ENCODE measurements at regions not wholly inside any gene's neighbourhood (a gene's known extent, or its start where the extent isn't known, plus 50 kb on each side); places are given as distances from the start of the nearest gene placed in this dataset.

DNA sequence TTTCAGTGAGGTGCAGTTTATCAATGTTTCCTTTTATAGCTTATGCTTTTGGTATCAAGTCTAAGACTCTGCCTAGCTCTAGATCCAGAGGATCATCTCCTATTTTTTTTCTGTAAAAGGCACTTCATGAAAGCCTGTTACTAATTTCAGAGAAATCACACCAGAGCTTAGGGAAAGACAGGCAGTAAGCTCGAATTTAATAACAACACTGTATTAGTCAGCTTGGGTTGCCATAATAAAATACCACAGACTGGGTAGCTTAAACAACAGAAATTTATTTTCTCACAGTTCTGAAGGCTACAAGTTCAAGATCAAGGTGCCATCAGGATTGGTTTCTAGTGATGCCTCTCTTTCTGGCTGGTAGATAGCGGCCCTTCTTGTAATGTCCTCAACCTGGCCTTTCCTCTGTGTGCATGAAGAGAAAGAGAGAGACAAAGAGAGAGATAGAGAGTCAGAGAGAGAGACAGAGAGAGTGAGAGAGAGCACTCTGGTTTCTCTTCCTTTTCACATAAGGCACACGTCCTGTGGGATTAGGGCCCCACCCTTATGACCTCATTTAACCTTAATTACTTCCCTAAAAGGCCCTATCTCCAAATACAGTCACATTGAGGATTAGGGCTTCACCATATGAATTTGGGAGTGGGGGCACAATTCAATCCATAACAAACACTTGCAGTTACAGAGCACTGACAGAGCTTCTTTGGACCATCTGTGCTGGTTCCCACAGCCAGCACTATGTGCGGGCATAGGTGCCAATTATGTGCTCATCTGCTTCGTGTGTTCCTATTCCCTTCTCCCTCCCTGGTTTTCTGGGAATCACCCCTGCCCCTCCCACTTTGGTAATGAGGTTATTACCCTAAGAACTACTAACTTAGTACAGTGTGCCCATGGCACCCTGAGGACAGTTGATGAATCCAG lies 114.8 kb upstream of the MED14 start:
- Histone ChIP-seq H3K27me3 (ENCODE audit: control insufficient read depth, insufficient read depth, low read length) (no peaks in the 10 kb centered on the region), H3K4me1 (no peaks in the 10 kb centered on the region), H3K4me3 (ENCODE audit: low read depth, low read length) (no peak overlapping the region), H3K4me2 (ENCODE audit: low read length) (no peak overlapping the region), H3K27ac (no peak overlapping the region), H3K36me3 (ENCODE audit: control insufficient read depth, insufficient read depth, low read length) (no peaks in the 10 kb centered on the region), H3K9ac (no peak overlapping the region), H2AFZ (no peak overlapping the region), H3K79me2 (no peaks in the 10 kb centered on the region), H3K9me3 (ENCODE audit: control insufficient read depth, low read length) (no peaks in the 10 kb centered on the region)
- no peak for TF ChIP-seq CTCF (IDR thresholded peaks at IDR 0.05)

- no peak for TF ChIP-seq CTCF (IDR thresholded peaks at IDR 0.05)
- H3K4me2 ChIP-seq (ENCODE audit: low read length): no peak overlapping the region
- no peaks in the 10 kb centered on the region for H3K9me3 ChIP-seq (ENCODE audit: control insufficient read depth, low read length)
- H3K36me3 ChIP-seq (ENCODE audit: control insufficient read depth, insufficient read depth, low read length): no peaks in the 10 kb centered on the region
- H3K27me3 ChIP-seq (ENCODE audit: control insufficient read depth, insufficient read depth, low read length): no peaks in the 10 kb centered on the region
- H3K27ac ChIP-seq: no peak overlapping the region
- no peaks in the 10 kb centered on the region for H3K79me2 ChIP-seq
- no peak overlapping the region for H2AFZ ChIP-seq
- H3K9ac ChIP-seq: no peak overlapping the region
- no peak overlapping the region for H3K4me3 ChIP-seq (ENCODE audit: low read depth, low read length)
- H3K4me1 ChIP-seq: no peaks in the 10 kb centered on the region
Observed at GRCh38 chrX:40852586-40852985, 117.2 kb upstream of the MED14 start.

DNA sequence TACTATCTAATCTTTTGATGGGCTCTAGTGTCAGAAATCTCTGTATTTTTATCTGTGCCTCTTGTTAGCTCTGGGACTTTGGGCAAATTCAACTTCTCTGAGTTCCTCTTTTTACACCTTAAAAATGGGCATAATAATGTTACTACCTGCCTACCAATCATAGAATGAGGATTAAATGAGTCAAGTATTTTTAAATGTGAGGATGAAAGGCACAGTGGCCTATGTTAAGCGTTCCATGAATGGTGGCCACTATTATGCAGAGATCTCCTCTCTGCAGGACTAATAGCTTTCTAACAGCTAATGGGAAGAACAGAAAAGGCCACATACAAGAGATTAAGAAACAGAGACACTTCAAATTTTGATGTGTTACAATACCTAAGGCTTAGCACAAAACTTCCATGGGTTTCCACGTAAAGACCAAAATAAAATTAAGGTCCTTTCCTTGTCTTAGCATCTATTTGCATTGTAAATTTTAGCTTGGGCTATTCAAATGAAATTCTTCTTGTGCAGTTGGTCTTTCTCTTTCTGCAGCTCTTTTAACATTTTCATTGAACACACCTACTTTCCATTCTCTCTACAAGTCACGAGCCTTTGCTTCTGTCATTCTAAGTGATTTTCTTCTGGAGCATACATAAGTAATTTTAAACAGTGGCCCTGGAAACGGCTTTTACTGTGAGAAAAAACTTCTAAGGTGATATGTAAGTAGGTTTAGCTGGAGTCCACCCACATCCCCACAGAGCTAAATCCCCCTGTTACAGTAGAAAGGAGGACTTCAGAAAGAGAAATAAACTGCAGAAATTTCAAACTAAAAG lies 117.9 kb upstream of the MED14 start:
- H3K36me3 ChIP-seq (ENCODE audit: control insufficient read depth, insufficient read depth, low read length): no peaks in the 10 kb centered on the region
- no peak overlapping the region for H2AFZ ChIP-seq
- no peak for TF ChIP-seq CTCF (IDR thresholded peaks at IDR 0.05)
- no peak overlapping the region for H3K4me3 ChIP-seq (ENCODE audit: low read depth, low read length)
- H3K79me2 ChIP-seq: no peaks in the 10 kb centered on the region
- no peaks in the 10 kb centered on the region for H3K9me3 ChIP-seq (ENCODE audit: control insufficient read depth, low read length)
- no peaks in the 10 kb centered on the region for H3K4me1 ChIP-seq
- no peak overlapping the region for H3K27ac ChIP-seq
- no peak overlapping the region for H3K4me2 ChIP-seq (ENCODE audit: low read length)
- no peaks in the 10 kb centered on the region for H3K27me3 ChIP-seq (ENCODE audit: control insufficient read depth, insufficient read depth, low read length)
- H3K9ac ChIP-seq: no peak overlapping the region

GRCh38 chrX:40853816-40854123 lies 118.4 kb upstream of the MED14 start:
- no peak overlapping the region for H3K27ac ChIP-seq
- H3K4me1 ChIP-seq: no peaks in the 10 kb centered on the region
- no peak overlapping the region for H3K4me3 ChIP-seq (ENCODE audit: low read depth, low read length)
- TF ChIP-seq CTCF (IDR thresholded peaks at IDR 0.05): no peak
- no peaks in the 10 kb centered on the region for H3K9me3 ChIP-seq (ENCODE audit: control insufficient read depth, low read length)
- no peaks in the 10 kb centered on the region for H3K36me3 ChIP-seq (ENCODE audit: control insufficient read depth, insufficient read depth, low read length)
- no peak overlapping the region for H3K4me2 ChIP-seq (ENCODE audit: low read length)
- H3K27me3 ChIP-seq (ENCODE audit: control insufficient read depth, insufficient read depth, low read length): no peaks in the 10 kb centered on the region
- no peak overlapping the region for H3K9ac ChIP-seq
- H2AFZ ChIP-seq: no peak overlapping the region
- H3K79me2 ChIP-seq: no peaks in the 10 kb centered on the region

Data from parathyroid adenoma (tissue), 2 donors.